ENCODE measurements at regions not wholly inside any gene's neighbourhood (a gene's known extent, or its start where the extent isn't known, plus 50 kb on each side); places are given as distances from the start of the nearest gene placed in this dataset.

GRCh38 chr3:193149998-193150397 is 91.0 kb upstream of the PLAAT1 start:
- TF ChIP-seq CTCF (IDR thresholded peaks at IDR 0.05; ENCODE audit: extremely low read depth in 1 of 2, insufficient read depth in 1 of 2, low read depth in 1 of 2, low read length in 2 of 2) = no peak
- no peak for TF ChIP-seq POLR2AphosphoS5 (IDR thresholded peaks at IDR 0.05; ENCODE audit: insufficient read depth, low read depth, low read length)
- no peak for TF ChIP-seq POLR2A (IDR thresholded peaks at IDR 0.05; ENCODE audit: low read depth, low read length)
